CD4-positive, alpha-beta T cell treated with Interleukin-15 for 4 hours (primary cell): ENCODE measurements at regions not wholly inside any gene's neighbourhood (a gene's known extent, or its start where the extent isn't known, plus 50 kb on each side); places are given as distances from the start of the nearest gene placed in this dataset.

ENCODE experiments used
- DNase-seq: peaks from one replicate; pipeline ENCODE4 v3.0.0-alpha.2; 2020; ENCODE audit warnings: low spot score

GRCh38 chr3:117557464-117558090 lies 848.0 kb downstream of the TUSC7 start:
- DNase-seq = no peak

- DNase-seq = no peak
These were observed 849.1 kb downstream of the TUSC7 start for GRCh38 chr3:117558681-117559080.

GRCh38 chr3:117562000-117562399 lies 852.4 kb downstream of the TUSC7 start:
- no peak for DNase-seq

GRCh38 chr3:117563063-117563462 lies 853.5 kb downstream of the TUSC7 start:
- DNase-seq = no peak

GRCh38 chr3:117565777-117566176 lies 856.2 kb downstream of the TUSC7 start:
- no peak for DNase-seq

GRCh38 chr3:117566926-117567325 lies 857.3 kb downstream of the TUSC7 start:
- DNase-seq = no peak

- DNase-seq = no peak
These were observed 857.8 kb downstream of the TUSC7 start for GRCh38 chr3:117567382-117567781.

- no peak for DNase-seq
These were observed 858.3 kb downstream of the TUSC7 start for GRCh38 chr3:117567906-117568305.

- no peak for DNase-seq
These were observed 863.2 kb downstream of the TUSC7 start for GRCh38 chr3:117572786-117573185.

- DNase-seq = no peak
These were observed 871.2 kb downstream of the TUSC7 start for GRCh38 chr3:117580806-117581205.

- DNase-seq = no peak
These were observed 876.6 kb downstream of the TUSC7 start for GRCh38 chr3:117586161-117586560.

GRCh38 chr3:117587416-117587815 lies 877.8 kb downstream of the TUSC7 start:
- no peak for DNase-seq

GRCh38 chr3:117589454-117589853 lies 879.9 kb downstream of the TUSC7 start:
- no peak for DNase-seq

- DNase-seq = no peak
These were observed 886.0 kb downstream of the TUSC7 start for GRCh38 chr3:117595615-117596014.

- DNase-seq = no peak
These were observed 886.9 kb downstream of the TUSC7 start for GRCh38 chr3:117596503-117596902.

GRCh38 chr3:117597865-117598264 lies 888.3 kb downstream of the TUSC7 start:
- no peak for DNase-seq

GRCh38 chr3:117600112-117600511 lies 890.5 kb downstream of the TUSC7 start:
- DNase-seq = no peak

GRCh38 chr3:117600666-117601065 lies 891.1 kb downstream of the TUSC7 start:
- DNase-seq = no peak

GRCh38 chr3:117602058-117602644 lies 892.6 kb downstream of the TUSC7 start:
- no peak for DNase-seq

- DNase-seq = no peak
These were observed 893.5 kb downstream of the TUSC7 start for GRCh38 chr3:117603097-117603496.

GRCh38 chr3:117606866-117607265 lies 897.3 kb downstream of the TUSC7 start:
- DNase-seq = no peak

GRCh38 chr3:117609330-117609729 lies 899.8 kb downstream of the TUSC7 start:
- no peak for DNase-seq

- no peak for DNase-seq
These were observed 900.6 kb downstream of the TUSC7 start for GRCh38 chr3:117610156-117610555.

- no peak for DNase-seq
These were observed 901.6 kb downstream of the TUSC7 start for GRCh38 chr3:117611211-117611610.
